B cell (primary cell): ENCODE measurements at regions not wholly inside any gene's neighbourhood (a gene's known extent, or its start where the extent isn't known, plus 50 kb on each side); places are given as distances from the start of the nearest gene placed in this dataset.

Source experiments
- ATAC-seq: fragments of 200-7000 bp; cut with Tn5 transposase; one replicate; pipeline ENCODE4 v1.10.0; 2021; ENCODE audit warnings: low read depth, mild to moderate bottlenecking, moderate number of reproducible peaks, moderate library complexity
- CTCF ChIA-PET: fragments of 350-600 bp; sonication (Branson Sonifier 250); formaldehyde crosslinking; loops from one replicate; lab custom pipeline; 2021; ENCODE audit warnings: antibody characterized with exemption, inconsistent platforms; lab: Charles Lee
- POLR2A ChIA-PET: fragments of 350-600 bp; sonication (Branson Sonifier 250); formaldehyde crosslinking; loops from one replicate; lab custom pipeline; 2021; ENCODE audit warnings: antibody characterized with exemption; lab: Charles Lee
- DNase-seq: peaks from one replicate; pipeline ENCODE4 v3.0.0; 2013
- H2AFZ ChIP-seq: 2 replicates; pipeline ENCODE4 v1.6.1; 2012; ENCODE audit warnings: mild to moderate bottlenecking, low read depth, low read length; ENCODE audit not compliant: insufficient read depth, poor library complexity, severe bottlenecking
- H3K27ac ChIP-seq, 2 donors: 1 replicate in 1 of 2; 2 replicates in 1 of 2; pipeline ENCODE4 v1.5.1; 2012 to 2013; ENCODE audit warnings: low read length in 2 of 2, mild to moderate bottlenecking in 2 of 2, moderate library complexity in 1 of 2
- H3K27me3 ChIP-seq, 4 experiments: fragments of 200-600 bp in 1 of 4; sonication (generic) in 1 of 4; replicated peaks in 1 of 4; 1 replicate in 2 of 4; 2 replicates in 2 of 4; pipeline versions ENCODE4 v1.6.1 to v1.7.0; 2013 to 2016; ENCODE audit warnings: low read length in 3 of 4, mild to moderate bottlenecking in 2 of 4, mixed read lengths in 1 of 4, moderate library complexity in 1 of 4; ENCODE audit not compliant: insufficient read depth in 4 of 4, control insufficient read depth in 3 of 4; ENCODE audit errors: control extremely low read depth in 1 of 4
- H3K36me3 ChIP-seq, 2 experiments: replicated peaks in 1 of 2; 1 replicate in 1 of 2; 2 replicates in 1 of 2; pipeline versions ENCODE4 v1.6.1 to v1.7.1; 2013; ENCODE audit warnings: low read length in 1 of 2; ENCODE audit not compliant: insufficient read depth in 2 of 2, control insufficient read depth in 1 of 2; ENCODE audit errors: control extremely low read depth in 1 of 2, extremely low read depth in 1 of 2
- H3K4me1 ChIP-seq, 2 donors: fragments of 200-600 bp in 1 of 2; sonication (generic) in 1 of 2; 1 replicate in 1 of 2; 2 replicates in 1 of 2; pipeline versions ENCODE4 v1.5.1 to v1.6.1; 2013 to 2017; ENCODE audit warnings: low read length in 2 of 2; ENCODE audit not compliant: control insufficient read depth in 2 of 2, insufficient read depth in 2 of 2
- H3K4me2 ChIP-seq: replicated peaks from 2 replicates; pipeline ENCODE3; 2012; ENCODE audit warnings: mild to moderate bottlenecking, low read depth, low read length; ENCODE audit not compliant: poor library complexity, severe bottlenecking
- H3K4me3 ChIP-seq, 5 experiments: fragments of 200-600 bp in 1 of 5; sonication (generic) in 1 of 5; 1 replicate in 3 of 5; 2 replicates in 2 of 5; pipeline versions ENCODE4 v1.5.1 to v1.7.0; 2011 to 2016; ENCODE audit warnings: low read length in 4 of 5, mild to moderate bottlenecking in 4 of 5, low read depth in 2 of 5, control low read depth in 1 of 5, moderate library complexity in 1 of 5; ENCODE audit not compliant: insufficient read depth in 1 of 5; ENCODE audit errors: control extremely low read depth in 1 of 5, extremely low read depth in 1 of 5
- H3K79me2 ChIP-seq: fragments of 200-600 bp; sonication (generic); one replicate; pipeline ENCODE4 v1.6.0; 2016; ENCODE audit warnings: low read length; ENCODE audit not compliant: control insufficient read depth, insufficient read depth
- H3K9ac ChIP-seq: fragments of 200-600 bp; sonication (generic); 2 replicates; pipeline ENCODE4 v1.6.1; 2017; ENCODE audit warnings: mild to moderate bottlenecking, low read length, moderate library complexity
- H3K9me3 ChIP-seq, 3 donors: one replicate each; pipeline versions ENCODE4 v1.6.1 to v1.7.1; 2013; ENCODE audit warnings: low read length in 2 of 3; ENCODE audit not compliant: control insufficient read depth in 2 of 3, insufficient read depth in 1 of 3; ENCODE audit errors: control extremely low read depth in 1 of 3
- H4K20me1 ChIP-seq: 2 replicates; pipeline ENCODE4 v1.6.0; 2012; ENCODE audit warnings: mild to moderate bottlenecking, low read length; ENCODE audit not compliant: insufficient read depth, control insufficient read depth, poor library complexity, severe bottlenecking
- H3K27ac Mint-ChIP-seq: one replicate; pipeline ENCODE4 v1.8.0; 2021; ENCODE audit warnings: mixed read lengths
- H3K27me3 Mint-ChIP-seq: one replicate; pipeline ENCODE4 v1.8.0; 2021; ENCODE audit warnings: mixed read lengths
- H3K4me1 Mint-ChIP-seq: one replicate; pipeline ENCODE4 v1.8.0; 2021; ENCODE audit warnings: mixed read lengths
- H3K4me3 Mint-ChIP-seq: one replicate; pipeline ENCODE4 v1.8.0; 2021; ENCODE audit warnings: mixed read lengths
- H3K9me3 Mint-ChIP-seq: one replicate; pipeline ENCODE4 v1.8.0; 2022; ENCODE audit warnings: mixed read lengths; ENCODE audit not compliant: insufficient read depth
- EZH2 ChIP-seq: IDR thresholded peaks from 2 replicates; pipeline ENCODE4 v1.6.1; 2012; ENCODE audit warnings: borderline replicate concordance, low read depth, mild to moderate bottlenecking, moderate library complexity, low read length; ENCODE audit not compliant: insufficient read depth, poor library complexity, severe bottlenecking
- WGBS: methylation state at CpG from one replicate; pipeline ENCODE4 v1.1.5; 2013; ENCODE audit warnings: missing lambda C conversion rate; ENCODE audit not compliant: insufficient coverage; 5-methylcytosine and 5-hydroxymethylcytosine counted together
- intact Hi-C: fragments of 100-400 bp; cut with micrococcal nuclease; formaldehyde crosslinking; loops from one replicate; pipeline ENCODE4 v1.10.0; 2022
- TF ChIP-seq, protein P1 (sequence below): fragments of 200-600 bp; IDR thresholded peaks from one replicate; pipeline ENCODE4 v1.8.0; 2022; ENCODE audit warnings: antibody characterized with exemption, mild to moderate bottlenecking

DNA sequence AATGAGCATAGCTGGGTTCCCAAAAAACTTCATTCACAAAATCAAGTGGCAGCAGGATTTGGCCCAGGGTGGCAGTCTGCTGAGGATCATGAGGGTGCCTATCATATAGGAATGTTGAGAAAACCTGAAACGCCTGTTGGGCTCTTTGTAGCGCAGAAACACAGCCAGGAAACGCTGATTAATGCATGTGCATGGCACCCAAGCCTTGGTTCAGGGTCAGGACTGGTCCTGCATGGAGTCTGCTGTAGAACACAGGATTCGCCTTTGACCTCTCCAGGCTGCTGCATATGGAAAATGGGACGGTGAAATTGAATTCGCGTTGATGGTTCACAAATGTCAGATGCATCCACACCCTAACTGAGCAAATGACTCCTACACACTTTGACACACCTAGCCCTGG is 227.9 kb upstream of the COPS8 start:
- no peak overlapping the region for H3K27ac Mint-ChIP-seq
- no peaks in the 10 kb centered on the region for H3K9me3 Mint-ChIP-seq
- H4K20me1 ChIP-seq, result no peaks in the 10 kb centered on the region
- intact Hi-C loops, result no loop called here
- DNase-seq (no peak), ATAC-seq (no peak)
- POLR2A ChIA-PET, result no interaction called here
- H3K4me1 ChIP-seq, result no peaks in the 10 kb centered on the region
- H3K4me3 ChIP-seq, result no peak overlapping the region
- H3K4me2 ChIP-seq, result no peak overlapping the region
- peaks cover 5% of the 10 kb centered on the region for H3K27me3 Mint-ChIP-seq
- H3K27me3 ChIP-seq, result no peaks in the 10 kb centered on the region
- no peak overlapping the region for H3K27ac ChIP-seq
- H3K9ac ChIP-seq, result no peak overlapping the region
- CTCF ChIA-PET, result no interaction called here
- WGBS, result 89% methylated on average over 7 of the region's 7 CpGs
- peaks cover 0 to 8% (median 0%) of the 10 kb centered on the region in 3 donors for H3K9me3 ChIP-seq
- H2AFZ ChIP-seq, result no peak overlapping the region
- H3K4me3 Mint-ChIP-seq, result no peak overlapping the region
- H3K36me3 ChIP-seq, result no peaks in the 10 kb centered on the region
- no peaks in the 10 kb centered on the region for H3K79me2 ChIP-seq
- no peak for TF ChIP-seq EZH2
- TF ChIP-seq, protein P1, sequence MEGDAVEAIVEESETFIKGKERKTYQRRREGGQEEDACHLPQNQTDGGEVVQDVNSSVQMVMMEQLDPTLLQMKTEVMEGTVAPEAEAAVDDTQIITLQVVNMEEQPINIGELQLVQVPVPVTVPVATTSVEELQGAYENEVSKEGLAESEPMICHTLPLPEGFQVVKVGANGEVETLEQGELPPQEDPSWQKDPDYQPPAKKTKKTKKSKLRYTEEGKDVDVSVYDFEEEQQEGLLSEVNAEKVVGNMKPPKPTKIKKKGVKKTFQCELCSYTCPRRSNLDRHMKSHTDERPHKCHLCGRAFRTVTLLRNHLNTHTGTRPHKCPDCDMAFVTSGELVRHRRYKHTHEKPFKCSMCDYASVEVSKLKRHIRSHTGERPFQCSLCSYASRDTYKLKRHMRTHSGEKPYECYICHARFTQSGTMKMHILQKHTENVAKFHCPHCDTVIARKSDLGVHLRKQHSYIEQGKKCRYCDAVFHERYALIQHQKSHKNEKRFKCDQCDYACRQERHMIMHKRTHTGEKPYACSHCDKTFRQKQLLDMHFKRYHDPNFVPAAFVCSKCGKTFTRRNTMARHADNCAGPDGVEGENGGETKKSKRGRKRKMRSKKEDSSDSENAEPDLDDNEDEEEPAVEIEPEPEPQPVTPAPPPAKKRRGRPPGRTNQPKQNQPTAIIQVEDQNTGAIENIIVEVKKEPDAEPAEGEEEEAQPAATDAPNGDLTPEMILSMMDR, result no peak
- H3K4me1 Mint-ChIP-seq, result peaks cover 2% of the 10 kb centered on the region

GRCh38 chr2:236858661-236859060 is 227.0 kb upstream of the COPS8 start:
- no peak overlapping the region for H3K4me3 ChIP-seq
- Mint-ChIP-seq H3K27me3 (peaks cover 5% of the 10 kb centered on the region), H3K4me3 (no peak overlapping the region), H3K4me1 (peaks cover 9% of the 10 kb centered on the region), H3K27ac (no peak overlapping the region), H3K9me3 (no peaks in the 10 kb centered on the region)
- H3K79me2 ChIP-seq, result no peaks in the 10 kb centered on the region
- no peaks in the 10 kb centered on the region for H3K36me3 ChIP-seq
- intact Hi-C loops, result no loop called here
- H3K27me3 ChIP-seq, result no peaks in the 10 kb centered on the region
- H3K4me1 ChIP-seq, result no peaks in the 10 kb centered on the region
- H3K27ac ChIP-seq, result no peak overlapping the region
- H4K20me1 ChIP-seq, result no peaks in the 10 kb centered on the region
- peaks cover 0 to 9% (median 0%) of the 10 kb centered on the region in 3 donors for H3K9me3 ChIP-seq
- CTCF ChIA-PET, result no interaction called here
- DNase-seq (no peak), ATAC-seq (no peak)
- TF ChIP-seq EZH2, result no peak
- TF ChIP-seq, protein P1, result no peak
- H3K9ac ChIP-seq, result no peak overlapping the region
- H3K4me2 ChIP-seq, result no peak overlapping the region
- H2AFZ ChIP-seq, result no peak overlapping the region
- POLR2A ChIA-PET, result no interaction called here
- 89% methylated on average over 4 of the region's 5 CpGs for WGBS
